HEK293 (cell line): ENCODE measurements at regions not wholly inside any gene's neighbourhood (a gene's known extent, or its start where the extent isn't known, plus 50 kb on each side); places are given as distances from the start of the nearest gene placed in this dataset.

Experiments
- CTCF ChIA-PET: fragments of 350-600 bp; formaldehyde crosslinking; extraction: SDS; loops from one replicate; lab custom pipeline; 2021; ENCODE audit warnings: antibody characterized with exemption; lab: Yijun Ruan, JAX
- POLR2A ChIA-PET: fragments of 300-600 bp; formaldehyde crosslinking; extraction: SDS; loops from one replicate; lab custom pipeline; 2020; ENCODE audit warnings: antibody characterized with exemption, inconsistent platforms; lab: Yijun Ruan, JAX
- H3K27ac ChIP-seq: fragments of 200-500 bp; sonication (Bioruptor generic); 2 replicates; pipeline ENCODE4 v1.5.1; 2014; ENCODE audit warnings: low read depth, low read length, control low read depth, inconsistent platforms; ENCODE audit errors: extremely low read depth
- H3K36me3 ChIP-seq, 2 experiments: fragments of 200-500 bp in 1 of 2; sonication (Bioruptor generic) in 1 of 2; 1 replicate in 1 of 2; 2 replicates in 1 of 2; pipeline ENCODE4 v1.5.1; 2014 to 2017; ENCODE audit warnings: inconsistent platforms in 2 of 2, low read length in 2 of 2; ENCODE audit not compliant: control insufficient read depth in 2 of 2, insufficient read depth in 1 of 2
- H3K4me1 ChIP-seq: fragments of 200-500 bp; sonication (Bioruptor generic); 2 replicates; pipeline ENCODE4 v1.5.1; 2014; ENCODE audit warnings: mild to moderate bottlenecking, low read length, inconsistent platforms; ENCODE audit not compliant: control insufficient read depth, insufficient read depth
- H3K4me3 ChIP-seq: 2 replicates; pipeline ENCODE4 v1.5.1; 2011; ENCODE audit warnings: low read depth, mild to moderate bottlenecking, control low read depth, low read length, moderate library complexity
- H3K9me3 ChIP-seq: fragments of 200-500 bp; sonication (Bioruptor generic); 2 replicates; pipeline ENCODE4 v1.5.1; 2014; ENCODE audit warnings: low read depth, low read length, inconsistent platforms; ENCODE audit not compliant: control insufficient read depth, insufficient read depth
- AEBP2 ChIP-seq: fragments of 450-650 bp; formaldehyde crosslinking; IDR thresholded peaks from 2 replicates; pipeline ENCODE4 v1.5.1; 2016; ENCODE audit warnings: missing biosample characterization, missing genetic modification characterization, borderline replicate concordance
- HOXA7 ChIP-seq: sonication (generic); formaldehyde crosslinking; IDR thresholded peaks from 2 replicates; pipeline ENCODE4 v1.8.1; 2022; ENCODE audit warnings: missing genetic modification reagents, borderline replicate concordance
- HOXC10 ChIP-seq: sonication (generic); formaldehyde crosslinking; IDR thresholded peaks from 2 replicates; pipeline ENCODE4 v1.8.1; 2023; ENCODE audit warnings: mild to moderate bottlenecking, missing genetic modification reagents
- INSM2 ChIP-seq: fragments of 450-650 bp; formaldehyde crosslinking; IDR thresholded peaks from 2 replicates; pipeline ENCODE4 v1.5.1; 2016; ENCODE audit warnings: missing biosample characterization, missing genetic modification characterization
- KLF9 ChIP-seq: fragments of 450-650 bp; formaldehyde crosslinking; IDR thresholded peaks from 2 replicates; pipeline ENCODE4 v1.5.1; 2016; ENCODE audit warnings: missing biosample characterization, missing genetic modification characterization, low read depth
- MEIS1 ChIP-seq: sonication (generic); formaldehyde crosslinking; IDR thresholded peaks from 2 replicates; pipeline ENCODE4 v1.8.1; 2022; ENCODE audit warnings: missing genetic modification reagents, mild to moderate bottlenecking, borderline replicate concordance
- MYNN ChIP-seq: fragments of 450-650 bp; formaldehyde crosslinking; IDR thresholded peaks from 2 replicates; pipeline ENCODE4 v1.5.1; 2016; ENCODE audit warnings: missing biosample characterization, missing genetic modification characterization, borderline replicate concordance
- PATZ1 ChIP-seq: fragments of 450-650 bp; formaldehyde crosslinking; IDR thresholded peaks from 2 replicates; pipeline ENCODE4 v1.5.1; 2016; ENCODE audit warnings: missing biosample characterization, missing genetic modification characterization
- PRDM6 ChIP-seq: fragments of 450-650 bp; formaldehyde crosslinking; IDR thresholded peaks from 2 replicates; pipeline ENCODE4 v1.5.1; 2017; ENCODE audit warnings: missing biosample characterization, missing genetic modification characterization
- ZBTB21 ChIP-seq: fragments of 450-650 bp; formaldehyde crosslinking; IDR thresholded peaks from 2 replicates; pipeline ENCODE4 v1.5.1; 2017; ENCODE audit warnings: missing biosample characterization, missing genetic modification characterization
- ZBTB44 ChIP-seq: fragments of 450-650 bp; IDR thresholded peaks from 2 replicates; pipeline ENCODE4 v1.5.1; 2018; ENCODE audit warnings: missing biosample characterization, mild to moderate bottlenecking, missing genetic modification characterization
- ZNF112 ChIP-seq: fragments of 450-650 bp; formaldehyde crosslinking; IDR thresholded peaks from 2 replicates; pipeline ENCODE4 v1.5.0; 2017; ENCODE audit warnings: missing biosample characterization, missing genetic modification characterization
- ZNF23 ChIP-seq: fragments of 450-650 bp; formaldehyde crosslinking; IDR thresholded peaks from 2 replicates; pipeline ENCODE4 v1.5.1; 2016; ENCODE audit warnings: missing biosample characterization, missing genetic modification characterization, borderline replicate concordance
- ZNF302 ChIP-seq: fragments of 450-650 bp; formaldehyde crosslinking; IDR thresholded peaks from 2 replicates; pipeline ENCODE4 v1.5.1; 2016; ENCODE audit warnings: missing biosample characterization, missing genetic modification characterization, low read depth
- ZNF354C ChIP-seq: fragments of 450-650 bp; formaldehyde crosslinking; IDR thresholded peaks from 2 replicates; pipeline ENCODE4 v1.5.1; 2016; ENCODE audit warnings: missing biosample characterization, missing genetic modification characterization, low read depth, borderline replicate concordance
- ZNF391 ChIP-seq: fragments of 450-650 bp; formaldehyde crosslinking; IDR thresholded peaks from 2 replicates; pipeline ENCODE4 v1.5.1; 2016; ENCODE audit warnings: low read depth, missing biosample characterization, missing genetic modification characterization, borderline replicate concordance
- ZNF423 ChIP-seq: fragments of 450-650 bp; formaldehyde crosslinking; IDR thresholded peaks from 2 replicates; pipeline ENCODE4 v1.5.1; 2016; ENCODE audit warnings: missing biosample characterization, missing genetic modification characterization
- ZNF548 ChIP-seq: fragments of 450-650 bp; formaldehyde crosslinking; IDR thresholded peaks from 2 replicates; pipeline ENCODE4 v1.5.1; 2016; ENCODE audit warnings: missing biosample characterization, missing genetic modification characterization
- ZNF621 ChIP-seq: fragments of 450-650 bp; formaldehyde crosslinking; IDR thresholded peaks from 2 replicates; pipeline ENCODE4 v1.5.1; 2017; ENCODE audit warnings: missing biosample characterization, missing genetic modification characterization
- ZNF837 ChIP-seq: fragments of 450-650 bp; formaldehyde crosslinking; IDR thresholded peaks from 2 replicates; pipeline ENCODE4 v1.5.1; 2016; ENCODE audit warnings: missing biosample characterization, missing genetic modification characterization

GRCh38 chr11:36877149-36877548 is 279.1 kb upstream of the RAG2 start:
- H3K4me3 ChIP-seq: no peak overlapping the region
- POLR2A ChIA-PET: no interaction called here
- no peaks in the 10 kb centered on the region for H3K36me3 ChIP-seq
- TF ChIP-seq ZNF112 (tag by site-specific recombination) (no peak), MYNN (tag by site-specific recombination) (no peak), ZNF302 (tag by site-specific recombination) (no peak)
- H3K9me3 ChIP-seq: no peaks in the 10 kb centered on the region
- no peaks in the 10 kb centered on the region for H3K4me1 ChIP-seq
- CTCF ChIA-PET: no interaction called here
- no peak overlapping the region for H3K27ac ChIP-seq

- ChIA-PET CTCF (interaction anchor here (0.7 kb wide), 1 partner anchor 54 kb away, joined by 3 read pairs; no protein-coding TSS in a partner anchor), POLR2A (no interaction called here)
- TF ChIP-seq MEIS1: no peak
- TF ChIP-seq PRDM6 (tag by site-specific recombination): no peak
- no peak for TF ChIP-seq ZNF621 (tag by site-specific recombination)
- H3K9me3 ChIP-seq: no peaks in the 10 kb centered on the region
- H3K4me3 ChIP-seq: no peak overlapping the region
- H3K4me1 ChIP-seq: no peaks in the 10 kb centered on the region
- no peaks in the 10 kb centered on the region for H3K36me3 ChIP-seq
- H3K27ac ChIP-seq: no peak overlapping the region
These were observed 278.2 kb upstream of the RAG2 start for GRCh38 chr11:36876266-36876665.

- Histone ChIP-seq H3K4me1 (no peaks in the 10 kb centered on the region), H3K9me3 (no peaks in the 10 kb centered on the region), H3K4me3 (no peak overlapping the region), H3K36me3 (no peaks in the 10 kb centered on the region), H3K27ac (no peak overlapping the region)
- no peak for TF ChIP-seq ZNF302 (tag by site-specific recombination)
- no peak for TF ChIP-seq PRDM6 (tag by site-specific recombination)
- no peak for TF ChIP-seq ZNF837 (tag by site-specific recombination)
- TF ChIP-seq ZBTB21 (tag by site-specific recombination): no peak
- TF ChIP-seq ZNF354C (tag by site-specific recombination): no peak
- no peak for TF ChIP-seq ZNF423 (tag by site-specific recombination)
- TF ChIP-seq AEBP2 (tag by site-specific recombination): no peak
- TF ChIP-seq INSM2 (tag by site-specific recombination): no peak
- no peak for TF ChIP-seq KLF9
- no peak for TF ChIP-seq ZNF23
- TF ChIP-seq MYNN (tag by site-specific recombination): no peak
- TF ChIP-seq PATZ1 (tag by site-specific recombination): no peak
- TF ChIP-seq HOXC10 (CRISPR knock-in tag): no peak
- TF ChIP-seq ZNF391: no peak
- TF ChIP-seq ZNF548 (tag by site-specific recombination): no peak
- no peak for TF ChIP-seq ZBTB44 (tag by site-specific recombination)
- no peak for TF ChIP-seq HOXA7 (CRISPR knock-in tag)
- POLR2A ChIA-PET: no interaction called here
- CTCF ChIA-PET: no interaction called here
These were observed 276.3 kb upstream of the RAG2 start for GRCh38 chr11:36874291-36874690.
